ENCODE measurements at regions not wholly inside any gene's neighbourhood (a gene's known extent, or its start where the extent isn't known, plus 50 kb on each side); places are given as distances from the start of the nearest gene placed in this dataset.

- peak; percentile 10 for TF ChIP-seq CTCF (IDR thresholded peaks at IDR 0.05; ENCODE audit: low read depth, low read length, missing input control)
- TF ChIP-seq EGR1 (IDR thresholded peaks at IDR 0.05; ENCODE audit: low read depth in 2 of 2) = no peak
- no peak for TF ChIP-seq HNF4A (conservative IDR thresholded peaks at IDR 0.05)
- TF ChIP-seq GABPA (IDR thresholded peaks at IDR 0.05 in 1 of 2, conservative IDR thresholded peaks at IDR 0.05 in 1 of 2) = no peak
Measured at GRCh38 chr12:96132819-96133218, 61.4 kb upstream of the ELK3 start.
